Stimulated activated CD4-positive, alpha-beta T cell treated with anti-CD3 and anti-CD28 coated beads, Interleukin-4, amount 100 ng/mL, for 4 hours (primary cell): ENCODE measurements at regions not wholly inside any gene's neighbourhood (a gene's known extent, or its start where the extent isn't known, plus 50 kb on each side); places are given as distances from the start of the nearest gene placed in this dataset.

Experiments
- DNase-seq, 2 experiments: peaks; one replicate each; pipeline ENCODE4 v3.0.0-alpha.2; 2020

DNA sequence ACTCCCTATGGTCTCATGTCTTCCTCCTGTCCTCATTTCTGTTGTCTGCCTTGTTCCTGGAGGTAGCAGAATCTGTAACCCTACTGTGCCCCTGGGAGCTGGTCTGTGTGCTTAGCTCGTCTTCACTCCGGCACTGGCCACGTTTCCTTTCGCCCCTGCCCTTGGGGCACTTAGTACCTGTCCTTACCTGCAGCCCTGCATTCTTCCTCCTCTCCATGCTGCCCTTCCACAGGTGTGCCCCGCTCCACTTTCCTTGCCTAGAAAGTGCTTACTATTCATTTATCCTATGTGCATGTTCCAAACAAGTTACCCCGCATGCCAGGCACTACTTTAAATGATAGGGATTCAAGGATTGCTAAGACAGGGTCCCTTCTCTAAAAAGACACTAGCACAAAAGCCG, 199.9 kb upstream of the ZMIZ1 start:
- DNase-seq: no peak

DNA sequence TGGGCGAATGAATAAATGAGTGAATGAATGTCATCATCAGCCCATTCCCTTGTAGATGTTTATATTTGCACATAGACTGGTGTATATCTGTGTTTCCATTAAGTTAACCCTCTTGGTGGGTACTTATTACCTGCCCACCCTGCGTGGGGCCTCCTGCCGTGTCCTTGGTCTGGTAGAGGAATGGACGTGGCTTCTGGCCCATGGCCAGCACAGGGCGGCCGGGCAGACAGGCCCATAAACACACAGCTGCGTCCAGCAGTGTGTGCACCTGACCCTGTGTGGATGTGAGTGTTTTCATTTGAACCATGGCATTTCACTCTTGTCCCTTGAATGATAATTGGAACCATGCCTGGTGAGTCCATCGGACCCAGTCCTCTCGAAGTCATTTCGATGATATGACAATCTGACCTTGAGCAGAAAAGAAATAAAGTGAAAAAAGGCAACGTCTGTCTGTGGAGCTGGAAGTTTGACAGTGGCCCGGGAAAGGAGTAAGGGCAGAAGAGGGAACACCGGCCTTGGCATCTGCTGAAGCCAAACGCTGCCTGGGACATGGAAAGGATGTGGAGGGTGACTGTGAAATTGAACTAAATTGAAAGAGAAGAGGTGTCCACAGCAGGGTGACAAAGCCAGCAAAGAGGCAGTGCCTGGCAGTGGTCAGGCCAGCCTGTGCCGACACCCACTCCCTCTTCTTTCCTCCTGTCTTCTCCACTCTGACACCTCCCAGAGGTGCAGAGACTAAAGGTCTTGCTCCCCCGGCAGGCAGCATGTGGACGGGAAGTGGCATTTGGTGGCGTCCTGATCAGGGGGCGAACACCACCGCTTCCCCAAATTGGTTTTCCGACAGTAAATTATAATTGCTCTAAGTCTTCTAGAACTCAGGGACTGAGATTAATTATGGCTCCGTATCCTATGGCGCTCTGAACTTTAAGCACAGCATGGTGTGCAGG, 199.0 kb upstream of the ZMIZ1 start:
- DNase-seq: no peak

DNA sequence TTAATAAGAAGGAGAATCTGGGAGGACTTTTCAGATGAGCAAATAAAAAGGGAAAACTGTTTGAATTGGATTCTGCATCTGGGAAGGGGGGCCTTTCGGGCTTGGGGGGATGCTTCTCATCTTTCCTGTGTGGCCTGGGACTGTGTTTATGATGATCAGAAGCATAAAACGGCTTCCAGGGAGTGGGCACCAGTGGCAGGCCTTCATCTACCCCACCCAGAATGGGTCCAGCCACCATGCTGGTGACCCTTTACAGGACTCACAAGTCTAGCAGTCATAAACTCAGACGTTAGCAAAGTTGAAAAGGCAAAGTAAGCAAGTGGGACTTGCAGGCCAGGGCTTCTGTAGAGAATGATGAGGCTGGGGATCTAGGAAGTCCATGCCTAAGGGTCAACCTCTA, 198.3 kb upstream of the ZMIZ1 start:
- no peak for DNase-seq

DNA sequence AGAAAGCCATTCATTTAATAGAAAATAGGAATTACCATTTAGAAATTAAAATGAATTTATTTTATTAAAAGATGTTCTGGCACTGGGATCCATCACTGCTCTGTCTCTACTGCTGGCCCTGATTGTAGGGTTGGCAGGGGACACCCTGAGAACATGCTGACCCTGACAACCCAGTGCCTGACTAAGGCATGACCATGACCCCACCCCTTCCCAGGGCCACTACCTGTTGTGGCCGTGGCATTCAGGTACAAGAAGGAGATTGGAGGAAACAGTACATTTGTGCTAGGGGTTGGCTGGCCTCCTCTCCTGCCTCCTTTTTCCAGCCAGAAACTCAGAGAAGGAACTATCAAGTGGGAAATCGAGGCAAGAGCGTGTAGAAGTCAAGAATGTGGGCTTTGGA, 197.0 kb upstream of the ZMIZ1 start:
- no peak for DNase-seq

DNA sequence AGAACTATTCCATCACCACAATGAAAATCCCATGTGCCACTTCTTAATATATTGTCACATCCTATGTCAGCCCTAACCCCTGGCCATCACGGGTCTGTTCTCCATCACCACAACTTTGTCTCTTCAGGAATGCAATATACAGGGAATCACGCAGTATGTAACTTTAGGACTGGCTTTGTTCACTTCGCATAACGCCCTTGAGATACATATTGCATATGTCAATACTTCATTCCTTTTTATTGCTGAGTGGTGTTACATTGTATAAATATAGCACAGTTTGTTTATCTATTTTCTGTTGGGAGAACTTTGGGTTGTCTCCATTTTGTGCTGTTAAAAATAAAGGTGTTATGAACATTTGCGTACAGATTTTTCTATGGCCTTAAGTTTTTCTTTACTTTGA, 195.4 kb upstream of the ZMIZ1 start:
- DNase-seq: no peak

DNA sequence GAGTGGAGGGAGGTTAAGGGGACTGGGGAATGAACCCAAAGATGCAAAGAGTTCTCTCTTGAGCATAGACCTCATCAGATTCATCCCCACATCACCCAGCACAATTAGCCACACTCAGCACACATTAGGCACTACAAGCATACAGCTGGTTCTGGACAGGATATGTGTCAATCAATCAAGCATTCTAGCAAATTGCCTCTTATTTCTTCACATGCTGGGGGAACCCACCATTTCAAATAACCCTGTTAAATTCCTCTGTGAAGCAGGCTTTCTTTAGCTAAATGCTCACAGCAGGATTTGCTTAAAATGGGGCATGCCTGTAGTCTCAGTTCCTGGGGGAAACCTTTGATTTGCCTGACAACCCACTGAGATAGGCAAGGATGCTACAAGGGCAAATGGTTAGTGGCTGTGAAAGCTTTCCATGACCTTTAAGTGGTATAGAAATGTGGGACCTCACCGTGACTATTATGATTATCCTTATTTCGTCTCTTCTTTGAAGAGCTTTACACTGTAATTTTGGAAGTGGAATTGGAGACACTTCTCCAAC, 193.4 kb upstream of the ZMIZ1 start:
- no peak for DNase-seq

DNA sequence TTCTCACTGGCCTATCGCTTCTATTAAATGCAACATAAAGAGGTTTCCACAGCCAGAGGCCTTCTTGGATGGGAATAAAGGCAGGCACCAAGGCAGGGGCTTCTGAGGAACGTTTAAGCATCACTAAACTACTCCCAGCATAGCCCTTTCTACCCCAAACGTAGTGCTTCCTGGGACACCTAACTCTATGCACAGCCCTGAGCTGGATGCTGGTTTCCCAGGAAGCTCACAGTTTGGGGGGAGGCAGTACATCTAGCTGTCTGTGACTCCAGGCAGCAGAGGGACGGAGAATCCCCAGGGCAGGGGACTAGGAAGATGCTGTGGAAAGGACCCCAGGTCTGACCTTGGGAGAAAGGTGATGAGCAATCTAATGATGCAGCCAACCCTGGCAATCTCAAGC, 192.8 kb upstream of the ZMIZ1 start:
- DNase-seq: no peak

DNA sequence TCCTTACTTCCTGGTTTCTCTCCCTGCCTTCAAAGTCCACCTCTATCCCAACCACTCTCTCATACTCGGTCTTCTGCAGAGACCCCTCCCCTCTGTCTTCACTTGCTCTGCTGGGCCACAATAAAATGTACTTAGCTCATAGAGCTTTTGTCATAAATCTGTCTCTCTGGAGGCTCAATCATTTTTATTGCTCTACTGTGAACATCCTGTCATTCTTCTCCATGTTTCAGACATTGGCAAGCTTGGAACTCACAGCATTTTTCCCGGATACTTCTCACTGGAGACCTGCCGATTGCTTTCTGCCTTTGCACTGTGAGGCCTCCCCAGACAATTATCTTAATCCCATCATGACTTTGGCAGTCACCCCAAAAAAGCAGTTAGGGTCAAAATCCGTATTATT, 192.3 kb upstream of the ZMIZ1 start:
- DNase-seq: no peak

DNA sequence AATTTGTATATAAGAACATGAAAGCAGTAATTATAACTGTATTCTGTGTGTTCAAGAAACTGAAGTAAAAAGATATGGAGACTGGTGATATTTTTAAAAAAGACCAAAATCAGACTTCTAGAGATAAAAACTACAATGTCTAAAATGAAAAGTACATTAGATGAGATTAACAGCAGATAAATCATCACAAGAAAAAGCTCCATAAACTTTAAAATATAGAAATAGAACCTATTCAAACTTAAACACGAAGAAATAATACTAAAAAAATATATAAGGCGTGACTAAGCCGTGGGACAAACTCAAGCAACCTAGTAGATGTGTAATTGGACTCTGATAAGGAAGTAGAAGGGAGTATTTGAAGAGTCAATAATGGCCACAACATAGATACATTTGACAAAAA, 189.1 kb upstream of the ZMIZ1 start:
- DNase-seq: no peak

DNA sequence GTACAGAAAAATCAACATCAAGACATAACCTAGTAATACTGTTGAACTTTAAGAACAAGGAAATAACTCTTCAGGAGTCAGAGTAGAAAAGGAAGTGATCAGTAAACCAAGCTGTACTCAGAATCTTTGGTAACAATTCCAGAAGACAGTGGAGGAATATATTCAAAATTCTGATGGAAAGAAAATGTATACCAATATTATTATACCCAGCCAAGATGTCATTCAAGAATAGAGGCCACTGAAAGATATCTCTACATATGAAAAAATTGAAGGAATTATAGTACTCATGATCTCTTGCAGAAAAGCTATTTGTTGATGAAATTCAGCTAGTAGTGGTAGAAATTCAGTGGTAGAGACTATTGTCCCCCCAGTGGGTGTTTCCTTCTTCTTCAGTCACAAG, 182.6 kb upstream of the ZMIZ1 start:
- DNase-seq: no peak

DNA sequence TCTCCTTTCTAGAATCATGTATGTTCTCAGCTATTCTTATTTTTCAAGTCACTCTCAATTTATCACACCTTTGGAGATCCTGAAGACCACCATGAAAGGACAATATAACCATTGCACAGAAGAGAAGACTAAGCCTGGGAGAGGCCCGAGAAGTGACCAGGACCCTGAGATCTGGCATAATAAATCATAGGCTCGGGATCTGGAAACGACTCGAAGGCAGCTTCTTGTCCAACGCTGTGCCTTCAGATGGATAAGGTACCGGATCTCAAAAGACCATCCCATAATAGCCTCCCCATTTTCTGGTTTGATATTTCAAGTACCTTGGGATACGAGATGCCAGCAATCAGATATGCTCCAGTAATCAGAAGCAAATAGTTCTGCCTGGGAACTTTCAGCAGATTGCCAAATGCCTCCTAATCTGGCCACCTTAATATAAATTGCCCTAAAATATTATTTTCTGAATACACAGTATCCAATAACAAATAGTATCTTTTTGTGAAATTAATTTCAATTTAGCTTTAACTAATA, 179.2 kb upstream of the ZMIZ1 start:
- no peak for DNase-seq

DNA sequence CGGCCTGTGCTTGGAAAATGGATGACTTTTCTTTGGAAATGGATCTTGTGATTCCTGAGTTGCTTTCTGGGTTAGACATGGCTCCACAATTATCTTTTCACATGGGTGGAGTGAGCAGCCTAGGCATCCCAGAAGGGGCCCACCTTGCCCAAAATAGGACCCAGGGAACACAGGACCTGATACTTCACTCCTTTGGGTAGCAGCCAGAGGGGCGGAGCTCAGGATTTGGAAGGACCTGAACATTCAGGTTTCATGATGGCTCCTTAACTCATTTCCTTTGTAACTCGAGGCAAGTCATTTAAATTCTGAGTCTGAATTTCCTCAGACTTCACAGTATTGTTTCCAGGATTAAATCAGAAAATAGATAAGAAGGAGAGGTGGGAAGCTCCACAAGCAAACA, 178.3 kb upstream of the ZMIZ1 start:
- DNase-seq: no peak

DNA sequence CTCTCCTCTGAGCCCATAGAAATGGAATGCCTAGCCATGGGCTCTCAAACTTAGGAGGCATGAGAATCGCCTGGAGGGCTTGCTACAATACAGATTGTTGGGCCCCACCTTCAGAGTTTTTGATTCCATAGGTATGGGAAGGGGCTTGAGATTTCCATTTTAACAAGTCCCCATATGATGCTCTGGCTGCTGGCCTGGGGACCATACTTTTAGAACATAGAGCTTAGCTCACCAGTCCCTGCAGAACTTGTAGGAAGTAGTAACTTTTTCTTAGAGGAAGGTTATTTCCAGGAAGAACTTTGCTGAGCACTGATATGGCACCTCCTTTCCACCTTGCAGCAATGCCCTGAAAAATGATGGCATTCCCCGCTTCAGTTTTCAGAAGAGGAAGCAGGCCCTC, 177.0 kb upstream of the ZMIZ1 start:
- DNase-seq: no peak

DNA sequence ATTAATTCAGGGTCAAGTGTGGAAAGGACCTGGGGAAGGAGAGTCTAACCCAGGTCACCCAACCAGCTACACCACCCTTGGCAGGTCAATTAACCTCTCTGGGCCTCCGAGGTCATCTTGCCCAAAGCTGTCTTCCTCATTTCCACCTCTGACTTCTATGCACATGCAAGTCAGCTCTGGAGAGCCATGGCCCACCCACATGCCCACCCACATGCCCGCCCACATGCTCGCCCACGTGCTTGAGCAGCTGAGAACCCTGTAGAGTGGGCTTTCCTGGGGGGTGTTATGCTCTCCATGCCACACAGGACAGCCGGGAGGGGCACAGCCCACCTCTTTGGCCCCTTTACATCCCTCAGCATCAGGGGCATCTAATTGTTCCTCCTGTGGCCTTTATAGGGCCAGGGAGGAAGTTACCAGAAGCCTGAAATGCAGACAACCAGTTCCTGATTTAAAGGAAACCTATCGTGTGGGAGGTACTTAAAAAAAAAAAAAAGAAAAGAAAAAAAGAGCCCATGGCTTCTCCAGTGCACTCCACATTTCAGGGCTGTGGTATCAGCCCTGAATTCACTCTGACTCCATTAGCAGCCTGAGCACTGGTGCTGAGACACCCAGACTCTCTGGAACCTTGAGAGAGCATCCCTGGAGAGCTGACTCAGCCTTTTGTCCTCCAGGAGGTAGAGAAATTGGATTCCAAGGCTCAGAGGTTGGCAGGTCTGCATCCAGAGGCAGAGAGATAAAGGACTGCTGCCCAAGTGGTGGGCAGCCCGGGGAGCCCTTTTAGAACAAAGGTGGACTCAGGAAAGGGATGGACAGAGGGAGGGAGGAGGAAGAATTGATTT, 176.2 kb upstream of the ZMIZ1 start:
- DNase-seq: no peak

DNA sequence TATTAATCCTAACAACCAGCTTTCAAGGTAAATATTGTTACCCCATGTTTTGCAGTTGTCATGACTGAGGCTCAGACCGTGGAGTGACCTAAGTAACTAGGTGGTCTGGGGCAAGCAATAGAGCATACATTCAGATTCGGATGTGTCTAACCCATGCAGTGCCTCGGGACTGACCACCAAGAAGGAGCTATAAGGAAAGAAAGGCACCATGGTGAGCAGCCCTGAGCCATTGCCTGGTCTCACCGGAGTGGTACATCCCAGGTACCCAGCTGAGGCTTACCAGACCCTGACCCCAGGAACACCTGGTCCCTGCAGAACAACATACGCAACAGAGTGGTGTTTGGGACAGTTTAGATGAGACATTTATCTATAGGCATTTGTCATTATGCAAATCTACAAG, 175.5 kb upstream of the ZMIZ1 start:
- DNase-seq: no peak

DNA sequence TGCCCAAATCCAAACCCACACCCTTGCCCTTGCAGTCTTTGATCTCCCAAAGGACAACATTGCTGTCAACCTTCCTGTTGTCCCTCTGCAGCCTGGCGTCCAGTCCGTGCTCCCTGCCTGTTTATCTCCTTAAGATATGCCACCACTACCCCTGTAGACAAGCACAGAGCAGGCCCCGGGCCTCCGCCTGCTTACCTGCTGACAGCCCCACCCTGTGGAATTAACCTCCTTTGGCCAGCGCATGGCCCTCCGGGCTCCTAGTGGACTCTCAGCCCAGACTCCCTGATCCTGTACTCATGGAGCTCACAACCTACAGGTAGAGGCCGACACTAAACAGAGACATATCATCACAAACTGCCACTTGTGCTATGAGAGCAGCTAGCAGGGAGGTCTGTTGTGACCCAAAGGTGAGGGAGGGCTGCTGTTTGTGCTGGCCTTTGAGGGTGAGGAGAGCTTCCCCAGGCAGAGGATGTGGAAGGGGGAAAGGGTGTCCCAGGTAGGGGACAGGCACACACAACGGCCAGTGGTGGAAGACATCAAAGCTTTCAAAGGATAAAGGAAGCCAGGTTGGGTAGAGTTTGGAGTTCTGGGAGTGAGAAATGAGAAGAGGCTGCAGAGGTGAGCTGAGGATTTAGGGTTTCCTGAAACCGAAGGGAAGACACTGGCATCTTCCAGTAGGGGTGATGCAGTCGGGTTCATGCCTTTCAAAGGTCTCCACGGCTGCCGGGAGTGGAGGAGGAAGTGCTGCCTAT, 174.5 kb upstream of the ZMIZ1 start:
- DNase-seq: no peak

DNA sequence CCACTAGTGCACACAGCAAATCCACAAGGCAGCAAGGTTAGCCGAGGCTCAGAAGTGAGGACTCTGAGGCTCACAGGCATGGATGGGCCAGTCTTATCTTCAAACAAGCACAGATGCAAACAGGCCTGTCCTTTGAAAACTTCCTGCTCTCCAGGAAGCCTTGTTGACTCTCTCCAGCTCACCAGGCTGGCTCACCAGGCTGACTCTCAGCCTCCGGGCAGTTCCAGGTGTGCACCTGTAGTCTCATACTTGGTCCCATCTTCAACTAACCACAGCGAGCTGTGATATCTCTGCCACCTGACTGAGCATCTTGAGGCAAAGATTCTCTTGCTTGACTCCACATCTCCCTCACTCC, 173.9 kb upstream of the ZMIZ1 start:
- no peak for DNase-seq

DNA sequence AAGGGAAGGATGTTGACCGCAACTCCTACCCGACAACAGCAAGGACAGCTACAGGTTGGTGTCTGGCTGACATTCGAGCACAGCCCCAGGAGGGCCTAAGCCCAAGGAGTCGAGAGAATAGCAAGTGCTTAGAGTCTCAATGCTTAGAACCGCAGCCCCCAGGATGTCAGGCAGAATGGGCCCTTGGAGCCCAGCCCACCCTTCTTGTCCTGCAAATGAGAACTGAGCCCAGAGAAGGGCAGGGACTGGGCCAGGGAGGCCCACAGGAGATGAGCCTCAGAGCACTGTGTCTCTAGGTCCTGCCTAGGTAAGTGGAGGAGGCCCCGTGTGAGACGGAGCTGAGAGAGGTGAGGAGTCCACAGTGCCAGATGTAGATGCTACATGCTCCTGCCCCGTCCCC, 173.3 kb upstream of the ZMIZ1 start:
- DNase-seq: no peak

DNA sequence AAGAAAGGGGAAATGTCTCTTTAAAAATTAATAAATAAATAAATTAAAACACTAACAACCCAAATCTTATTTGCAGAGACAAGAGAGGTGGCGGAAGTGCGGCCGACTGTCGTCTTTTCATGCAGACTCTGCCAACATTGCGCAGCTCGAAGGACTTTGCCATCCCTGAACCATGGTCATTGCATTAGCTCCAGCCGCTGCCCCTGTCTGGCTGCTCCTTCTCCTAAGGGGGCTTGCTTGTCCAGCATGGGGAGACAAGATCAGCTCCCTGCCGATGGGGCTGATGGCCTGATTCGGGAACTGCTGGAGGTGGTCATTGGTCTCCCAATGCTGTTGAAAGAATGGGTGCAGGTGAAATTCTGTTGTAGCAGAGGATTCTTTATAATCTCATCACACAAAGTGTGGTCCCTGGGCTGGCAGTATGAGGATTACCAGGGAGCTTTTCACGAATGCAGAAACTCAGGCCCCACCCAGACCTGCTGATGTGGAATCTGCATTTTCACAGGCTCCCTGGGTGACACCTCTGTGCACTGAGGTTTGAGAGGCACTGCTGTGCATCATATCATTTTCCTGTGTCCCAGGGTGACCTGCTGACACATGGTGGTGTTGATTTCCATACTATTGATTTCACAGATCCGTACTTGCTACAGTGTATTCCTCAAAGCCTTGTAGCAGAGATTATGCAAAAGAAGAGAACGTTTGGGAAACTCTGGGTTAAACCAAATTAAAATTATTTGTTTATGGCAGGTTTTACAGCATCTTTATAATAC, 172.4 kb upstream of the ZMIZ1 start:
- no peak for DNase-seq

DNA sequence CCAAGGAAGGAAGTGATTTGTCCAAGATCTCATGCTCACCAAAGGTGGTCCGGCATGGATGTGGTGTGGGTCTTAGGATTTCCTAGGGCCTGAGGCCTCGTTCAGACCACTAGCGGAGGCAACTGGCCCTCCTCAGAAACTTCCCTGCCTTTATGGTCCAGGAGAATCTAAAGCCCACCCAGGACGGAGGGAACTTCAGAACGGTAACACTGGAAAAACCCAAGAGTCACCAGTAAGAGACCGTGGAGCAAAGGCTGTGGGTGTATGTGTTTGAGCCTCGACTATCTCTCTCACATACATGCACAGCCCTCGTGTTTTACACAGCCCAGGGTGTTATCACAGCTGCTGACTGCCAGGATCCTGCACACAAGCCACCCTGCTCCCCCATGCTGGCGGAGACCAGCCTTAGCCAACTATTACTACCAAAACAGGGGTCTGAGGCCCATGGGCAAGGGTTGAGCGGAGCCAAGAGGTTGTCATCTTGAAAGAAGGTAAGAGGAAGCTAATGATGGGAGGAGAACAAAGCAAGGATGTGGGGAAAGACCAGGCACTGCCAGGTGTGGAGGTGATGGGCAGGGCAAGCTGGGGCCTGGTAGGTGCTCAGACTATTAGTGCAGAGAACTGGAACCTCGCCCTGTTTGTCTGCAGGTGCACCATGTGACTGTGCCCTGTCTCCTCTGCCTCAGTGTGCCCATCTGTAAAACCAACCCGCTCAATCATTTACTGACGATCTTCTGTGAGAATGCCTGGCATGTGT, 170.2 kb upstream of the ZMIZ1 start:
- DNase-seq: no peak

DNA sequence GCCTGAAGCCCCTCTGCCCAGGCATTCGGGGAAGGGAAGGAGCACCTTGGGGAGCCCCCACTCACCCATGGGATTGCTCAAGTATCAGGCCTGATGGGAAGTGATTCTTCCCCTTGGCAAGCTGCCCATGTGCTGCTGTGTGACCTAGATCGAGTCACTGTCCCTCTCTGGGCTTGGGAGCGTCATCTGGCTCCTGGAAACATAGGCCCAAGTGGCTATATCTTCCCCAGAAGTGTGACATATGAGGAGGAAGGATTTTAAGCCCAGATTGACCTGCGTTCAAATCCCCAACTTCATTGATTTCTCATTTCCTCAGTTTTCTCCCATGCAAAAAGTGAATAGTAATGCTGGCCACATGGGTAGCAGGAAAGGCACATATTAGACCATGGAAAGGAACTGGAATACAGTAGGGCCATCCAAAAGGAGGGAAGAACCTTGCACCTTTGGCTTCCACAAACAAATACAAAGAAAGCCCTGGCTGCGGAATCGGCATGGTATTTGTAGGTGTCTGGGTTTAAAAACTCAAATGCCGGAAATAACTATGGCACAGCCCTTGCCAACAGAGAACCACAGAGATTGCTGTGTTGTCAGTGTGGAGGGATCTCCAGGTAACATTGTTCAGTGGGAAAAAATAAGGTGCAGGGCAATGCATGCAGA, 169.5 kb upstream of the ZMIZ1 start:
- DNase-seq: no peak
